ENCODE measurements at regions not wholly inside any gene's neighbourhood (a gene's known extent, or its start where the extent isn't known, plus 50 kb on each side); places are given as distances from the start of the nearest gene placed in this dataset.
A peak's percentile ranks its signal among the peaks of the same experiment; 100 is the strongest.

DNA sequence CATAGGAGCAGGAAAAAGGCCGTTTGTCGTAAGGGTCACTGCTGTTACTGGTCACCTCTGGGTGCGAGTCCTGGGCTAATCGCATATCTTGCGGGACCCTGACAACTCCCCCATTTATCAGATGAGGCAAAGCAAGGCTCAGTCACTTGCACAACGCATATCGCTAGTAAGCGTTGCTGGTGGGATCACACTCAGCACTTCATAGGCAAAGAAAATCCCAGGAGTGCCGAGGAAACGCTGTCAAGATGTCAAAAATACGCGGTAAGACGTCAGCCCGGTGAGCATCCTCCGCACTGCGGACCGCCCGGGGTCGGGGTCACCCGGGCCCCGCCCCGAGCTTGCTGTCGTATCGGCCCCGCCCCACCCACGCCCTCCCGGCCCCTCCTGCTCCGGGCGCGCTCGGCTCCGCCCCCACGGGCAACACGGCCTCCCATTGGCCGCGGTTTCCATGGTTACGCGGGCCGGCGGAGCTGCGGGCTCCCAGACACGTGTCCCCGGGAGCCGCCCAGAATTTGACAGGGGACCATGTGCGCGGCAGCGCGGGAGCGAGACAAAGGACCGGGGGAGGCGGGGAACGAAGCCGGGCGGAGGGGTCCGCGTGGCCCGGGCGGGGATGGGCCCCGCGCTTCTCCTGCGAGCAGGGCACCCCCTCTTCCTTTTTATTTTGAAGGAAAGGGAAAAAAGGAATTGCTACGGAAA is 80.2 kb upstream of the IER5L start:
- ATAC-seq (ENCODE audit: poor library complexity) (peak; percentile 89), DNase-seq (peak; percentile 77 to 97 (median 87))
- CTCF ChIA-PET: interaction anchor here (1.2 kb wide), 1 partner anchor 126 kb away, joined by 4 read pairs; no protein-coding TSS in a partner anchor
- Histone ChIP-seq H3K36me3 (ENCODE audit: insufficient read depth, low read length) (no peaks in the 10 kb centered on the region), H3K4me1 (ENCODE audit: insufficient read depth, low read length) (peaks cover 34% of the 10 kb centered on the region), H3K9me3 (ENCODE audit: control insufficient read depth in 1 of 2, insufficient read depth in 1 of 2, low read length in 2 of 2) (no peaks in the 10 kb centered on the region), H3K4me3 (ENCODE audit: low read length) (peak overlapping the region; percentile 51), H3K27ac (ENCODE audit: low read depth in 1 of 2, low read length in 2 of 2) (no peak overlapping the region), H3K27me3 (ENCODE audit: control insufficient read depth in 1 of 2, insufficient read depth in 2 of 2, low read length in 2 of 2) (peaks cover 0 to 3% of the 10 kb centered on the region in 2 experiments)
- intact Hi-C loops (cut with DNase I, micrococcal nuclease): loop anchor here (2.0 to 5.0 kb wide), 3 partner anchors 21 to 81 kb away; partner anchors contain the start of gene IER5L (in 1 of the 2)
- no peaks in the 10 kb centered on the region for H3K27me3 Mint-ChIP-seq
- no peak overlapping the region for H3K27ac Mint-ChIP-seq
- no peaks in the 10 kb centered on the region for H3K36me3 Mint-ChIP-seq (ENCODE audit: low read depth)
- POLR2A ChIA-PET: interaction anchor here (0.7 to 1.6 kb wide), 6 partner anchors 9 to 85 kb away, joined by 3 to 8 read pairs (median 5); partner anchors contain the start of gene IER5L
- TF ChIP-seq CTCF (IDR thresholded peaks at IDR 0.05): no peak
- no peaks in the 10 kb centered on the region for H3K9me3 Mint-ChIP-seq
- H3K4me3 Mint-ChIP-seq: peak overlapping the region; percentile 80
- peaks cover 47% of the 10 kb centered on the region for H3K4me1 Mint-ChIP-seq (ENCODE audit: low read depth)

GRCh38 chr9:129256959-129257713 is 79.1 kb upstream of the IER5L start:
- DNase-seq (no peak), ATAC-seq (ENCODE audit: poor library complexity) (no peak)
- Histone ChIP-seq H3K36me3 (ENCODE audit: insufficient read depth, low read length) (no peaks in the 10 kb centered on the region), H3K4me3 (ENCODE audit: low read length) (no peak overlapping the region), H3K9me3 (ENCODE audit: control insufficient read depth in 1 of 2, insufficient read depth in 1 of 2, low read length in 2 of 2) (no peaks in the 10 kb centered on the region), H3K4me1 (ENCODE audit: insufficient read depth, low read length) (peaks cover 33% of the 10 kb centered on the region), H3K27ac (ENCODE audit: low read depth in 1 of 2, low read length in 2 of 2) (no peak overlapping the region), H3K27me3 (ENCODE audit: control insufficient read depth in 1 of 2, insufficient read depth in 2 of 2, low read length in 2 of 2) (peaks cover 0 to 3% of the 10 kb centered on the region in 2 experiments)
- no peaks in the 10 kb centered on the region for H3K36me3 Mint-ChIP-seq (ENCODE audit: low read depth)
- no peak overlapping the region for H3K4me3 Mint-ChIP-seq
- H3K9me3 Mint-ChIP-seq: no peaks in the 10 kb centered on the region
- ChIA-PET CTCF (no interaction called here), POLR2A (no interaction called here)
- no peak for TF ChIP-seq CTCF (IDR thresholded peaks at IDR 0.05)
- H3K27ac Mint-ChIP-seq: no peak overlapping the region
- H3K27me3 Mint-ChIP-seq: no peaks in the 10 kb centered on the region
- intact Hi-C loops (cut with DNase I, micrococcal nuclease): loop anchor here in 1 of 2 experiments (5.0 kb wide), 2 partner anchors 55 to 80 kb away; partner anchors contain the start of gene IER5L
- H3K4me1 Mint-ChIP-seq (ENCODE audit: low read depth): peaks cover 47% of the 10 kb centered on the region

- TF ChIP-seq CTCF (IDR thresholded peaks at IDR 0.05): no peak
- H3K4me1 ChIP-seq (ENCODE audit: insufficient read depth, low read length): peaks cover 20% of the 10 kb centered on the region
- no peak overlapping the region for H3K4me3 Mint-ChIP-seq
- H3K36me3 ChIP-seq (ENCODE audit: insufficient read depth, low read length): no peaks in the 10 kb centered on the region
- H3K9me3 ChIP-seq (ENCODE audit: control insufficient read depth in 1 of 2, insufficient read depth in 1 of 2, low read length in 2 of 2): peaks cover 0 to 3% of the 10 kb centered on the region in 2 experiments
- ATAC-seq (ENCODE audit: poor library complexity): no peak
- DNase-seq: no peak
- CTCF ChIA-PET: no interaction called here
- peaks cover 31% of the 10 kb centered on the region for H3K4me1 Mint-ChIP-seq (ENCODE audit: low read depth)
- H3K9me3 Mint-ChIP-seq: no peaks in the 10 kb centered on the region
- POLR2A ChIA-PET: no interaction called here
- H3K27ac ChIP-seq (ENCODE audit: low read depth in 1 of 2, low read length in 2 of 2): no peak overlapping the region
- no peaks in the 10 kb centered on the region for H3K36me3 Mint-ChIP-seq (ENCODE audit: low read depth)
- H3K27ac Mint-ChIP-seq: no peak overlapping the region
- intact Hi-C loops (cut with DNase I, micrococcal nuclease): loop anchor here in 1 of 2 experiments (2.0 to 5.0 kb wide), 3 partner anchors 18 to 77 kb away; partner anchors contain the start of gene IER5L
- H3K27me3 ChIP-seq (ENCODE audit: control insufficient read depth in 1 of 2, insufficient read depth in 2 of 2, low read length in 2 of 2): no peaks in the 10 kb centered on the region
- no peak overlapping the region for H3K4me3 ChIP-seq (ENCODE audit: low read length)
- no peaks in the 10 kb centered on the region for H3K27me3 Mint-ChIP-seq
Observed at GRCh38 chr9:129254566-129255287, 76.7 kb upstream of the IER5L start.

All from CD4-positive, alpha-beta T cell (primary cell).